GM19043 (cell line): ENCODE measurements at regions not wholly inside any gene's neighbourhood (a gene's known extent, or its start where the extent isn't known, plus 50 kb on each side); places are given as distances from the start of the nearest gene placed in this dataset.

Experiments used
- ATAC-seq: cut with Tn5 transposase; IDR thresholded peaks from one replicate; pipeline ENCODE4 v1.9.1; 2021; ENCODE audit warnings: low read depth; ENCODE audit not compliant: unreplicated experiment

GRCh38 chr12:77504466-77504865, 326.2 kb upstream of the NAV3 start:
- no peak for ATAC-seq

GRCh38 chr12:77500089-77500488, 330.6 kb upstream of the NAV3 start:
- no peak for ATAC-seq

GRCh38 chr12:77497647-77498046, 333.0 kb upstream of the NAV3 start:
- no peak for ATAC-seq

- ATAC-seq = no peak
Observed at GRCh38 chr12:77496714-77497113, 334.0 kb upstream of the NAV3 start.

GRCh38 chr12:77494296-77494695, 336.4 kb upstream of the NAV3 start:
- ATAC-seq = no peak

- no peak for ATAC-seq
Observed at GRCh38 chr12:77493302-77494168, 337.2 kb upstream of the NAV3 start.

- ATAC-seq = no peak
Observed at GRCh38 chr12:77492536-77492935, 338.2 kb upstream of the NAV3 start.

- ATAC-seq = no peak
Observed at GRCh38 chr12:77489331-77489970, 341.2 kb upstream of the NAV3 start.

- ATAC-seq = no peak
Observed at GRCh38 chr12:77488041-77488620, 342.6 kb upstream of the NAV3 start.

- no peak for ATAC-seq
Observed at GRCh38 chr12:77486872-77487271, 343.8 kb upstream of the NAV3 start.

GRCh38 chr12:77485961-77486854, 344.5 kb upstream of the NAV3 start:
- ATAC-seq = no peak

GRCh38 chr12:77481687-77482086, 349.0 kb upstream of the NAV3 start:
- ATAC-seq = no peak

- ATAC-seq = no peak
Observed at GRCh38 chr12:77477907-77478533, 352.7 kb upstream of the NAV3 start.

GRCh38 chr12:77471801-77472200, 358.9 kb upstream of the NAV3 start:
- ATAC-seq = no peak

- ATAC-seq = no peak
Observed at GRCh38 chr12:77469578-77470333, 360.9 kb upstream of the NAV3 start.

GRCh38 chr12:77442633-77443032, 377.3 kb upstream of the E2F7 start:
- ATAC-seq = no peak

GRCh38 chr12:77439749-77440148, 374.4 kb upstream of the E2F7 start:
- ATAC-seq = no peak

GRCh38 chr12:77438644-77439043, 373.3 kb upstream of the E2F7 start:
- ATAC-seq = no peak

GRCh38 chr12:77437206-77437605, 371.8 kb upstream of the E2F7 start:
- no peak for ATAC-seq
